ENCODE measurements at regions not wholly inside any gene's neighbourhood (a gene's known extent, or its start where the extent isn't known, plus 50 kb on each side); places are given as distances from the start of the nearest gene placed in this dataset.

DNA sequence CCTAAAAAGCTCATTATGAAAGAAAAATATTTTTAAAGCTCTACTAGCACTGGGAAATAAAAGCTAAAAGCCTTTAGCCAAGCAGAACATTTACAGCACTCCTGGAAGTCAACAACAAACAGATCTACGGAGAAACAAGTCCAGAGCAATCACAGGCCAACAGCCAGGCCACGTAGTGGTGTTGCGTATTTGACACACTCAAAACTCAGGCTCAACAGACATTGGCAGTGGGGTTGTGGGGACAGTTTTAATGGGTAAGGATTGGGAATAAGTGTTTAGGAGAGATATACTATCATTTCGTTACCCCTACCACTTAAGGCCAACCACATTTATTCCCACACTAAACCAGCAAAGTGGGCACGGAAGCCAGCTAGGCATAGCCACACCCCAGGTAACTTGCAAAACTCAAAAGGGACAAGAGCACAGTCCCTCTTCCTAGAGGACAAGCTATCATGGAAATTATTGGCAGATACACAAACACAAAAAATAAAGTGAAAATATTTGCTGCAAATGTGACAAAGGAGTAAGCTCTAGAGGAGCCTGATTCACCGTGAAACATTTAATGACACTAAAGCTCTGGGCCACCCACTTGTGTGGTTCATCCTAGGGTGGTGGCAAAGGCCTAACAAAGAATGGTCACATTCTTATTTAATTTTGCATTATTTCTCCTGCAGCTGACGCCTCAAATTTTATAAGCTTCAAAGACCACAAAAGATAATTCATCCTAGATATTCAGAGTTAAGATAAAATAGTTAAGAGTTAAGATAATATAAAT lies 498.2 kb downstream of the TNS3 start:
- no peak for ATAC-seq
- H3K27ac ChIP-seq (ENCODE audit: low read depth), result no peak overlapping the region
- H3K9me2 ChIP-seq (ENCODE audit: insufficient read depth), result peaks cover 9% of the 10 kb centered on the region; the same call in 1 of the 2 replicates
- no peak overlapping the region for H3K27ac Mint-ChIP-seq
- no peak overlapping the region for H3K4me3 ChIP-seq
- no peak overlapping the region for H3K4me3 Mint-ChIP-seq
- H4K20me1 ChIP-seq (replicated peaks; ENCODE audit: insufficient read depth), result no peaks in the 10 kb centered on the region
- DNase-seq (ENCODE audit: low spot score), result no peak
- H3F3A ChIP-seq (replicated peaks; ENCODE audit: low read depth), result no peaks in the 10 kb centered on the region
- H3K79me2 ChIP-seq (replicated peaks; ENCODE audit: insufficient read depth), result no peaks in the 10 kb centered on the region
- H3K4me1 ChIP-seq (ENCODE audit: insufficient read depth), result no peaks in the 10 kb centered on the region
- H3K27me3 ChIP-seq (ENCODE audit: insufficient read depth), result no peaks in the 10 kb centered on the region
- no peak overlapping the region for H3K4me2 ChIP-seq
- TF ChIP-seq CREB1 (CRISPR knock-in tag; IDR thresholded peaks at IDR 0.05; ENCODE audit: low read depth) (no peak), STAT1 (IDR thresholded peaks at IDR 0.05; ENCODE audit: unreplicated experiment) (no peak), POLR2AphosphoS5 (IDR thresholded peaks at IDR 0.05; ENCODE audit: low read depth) (no peak), ZNF114 (CRISPR knock-in tag; IDR thresholded peaks at IDR 0.05) (no peak), EZH2phosphoT487 (IDR thresholded peaks at IDR 0.05; ENCODE audit: unreplicated experiment) (no peak), CTCF (conservative IDR thresholded peaks at IDR 0.05; ENCODE audit: low read depth in 2 of 2) (no peak), EZH2 (IDR thresholded peaks at IDR 0.05; ENCODE audit: low read depth, unreplicated experiment) (no peak), ZNF331 (CRISPR knock-in tag; IDR thresholded peaks at IDR 0.05; ENCODE audit: low read depth) (no peak)
- TF ChIP-seq, protein P1, sequence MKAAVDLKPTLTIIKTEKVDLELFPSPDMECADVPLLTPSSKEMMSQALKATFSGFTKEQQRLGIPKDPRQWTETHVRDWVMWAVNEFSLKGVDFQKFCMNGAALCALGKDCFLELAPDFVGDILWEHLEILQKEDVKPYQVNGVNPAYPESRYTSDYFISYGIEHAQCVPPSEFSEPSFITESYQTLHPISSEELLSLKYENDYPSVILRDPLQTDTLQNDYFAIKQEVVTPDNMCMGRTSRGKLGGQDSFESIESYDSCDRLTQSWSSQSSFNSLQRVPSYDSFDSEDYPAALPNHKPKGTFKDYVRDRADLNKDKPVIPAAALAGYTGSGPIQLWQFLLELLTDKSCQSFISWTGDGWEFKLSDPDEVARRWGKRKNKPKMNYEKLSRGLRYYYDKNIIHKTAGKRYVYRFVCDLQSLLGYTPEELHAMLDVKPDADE (IDR thresholded peaks at IDR 0.05), result no peak
- TF ChIP-seq, protein P2, sequence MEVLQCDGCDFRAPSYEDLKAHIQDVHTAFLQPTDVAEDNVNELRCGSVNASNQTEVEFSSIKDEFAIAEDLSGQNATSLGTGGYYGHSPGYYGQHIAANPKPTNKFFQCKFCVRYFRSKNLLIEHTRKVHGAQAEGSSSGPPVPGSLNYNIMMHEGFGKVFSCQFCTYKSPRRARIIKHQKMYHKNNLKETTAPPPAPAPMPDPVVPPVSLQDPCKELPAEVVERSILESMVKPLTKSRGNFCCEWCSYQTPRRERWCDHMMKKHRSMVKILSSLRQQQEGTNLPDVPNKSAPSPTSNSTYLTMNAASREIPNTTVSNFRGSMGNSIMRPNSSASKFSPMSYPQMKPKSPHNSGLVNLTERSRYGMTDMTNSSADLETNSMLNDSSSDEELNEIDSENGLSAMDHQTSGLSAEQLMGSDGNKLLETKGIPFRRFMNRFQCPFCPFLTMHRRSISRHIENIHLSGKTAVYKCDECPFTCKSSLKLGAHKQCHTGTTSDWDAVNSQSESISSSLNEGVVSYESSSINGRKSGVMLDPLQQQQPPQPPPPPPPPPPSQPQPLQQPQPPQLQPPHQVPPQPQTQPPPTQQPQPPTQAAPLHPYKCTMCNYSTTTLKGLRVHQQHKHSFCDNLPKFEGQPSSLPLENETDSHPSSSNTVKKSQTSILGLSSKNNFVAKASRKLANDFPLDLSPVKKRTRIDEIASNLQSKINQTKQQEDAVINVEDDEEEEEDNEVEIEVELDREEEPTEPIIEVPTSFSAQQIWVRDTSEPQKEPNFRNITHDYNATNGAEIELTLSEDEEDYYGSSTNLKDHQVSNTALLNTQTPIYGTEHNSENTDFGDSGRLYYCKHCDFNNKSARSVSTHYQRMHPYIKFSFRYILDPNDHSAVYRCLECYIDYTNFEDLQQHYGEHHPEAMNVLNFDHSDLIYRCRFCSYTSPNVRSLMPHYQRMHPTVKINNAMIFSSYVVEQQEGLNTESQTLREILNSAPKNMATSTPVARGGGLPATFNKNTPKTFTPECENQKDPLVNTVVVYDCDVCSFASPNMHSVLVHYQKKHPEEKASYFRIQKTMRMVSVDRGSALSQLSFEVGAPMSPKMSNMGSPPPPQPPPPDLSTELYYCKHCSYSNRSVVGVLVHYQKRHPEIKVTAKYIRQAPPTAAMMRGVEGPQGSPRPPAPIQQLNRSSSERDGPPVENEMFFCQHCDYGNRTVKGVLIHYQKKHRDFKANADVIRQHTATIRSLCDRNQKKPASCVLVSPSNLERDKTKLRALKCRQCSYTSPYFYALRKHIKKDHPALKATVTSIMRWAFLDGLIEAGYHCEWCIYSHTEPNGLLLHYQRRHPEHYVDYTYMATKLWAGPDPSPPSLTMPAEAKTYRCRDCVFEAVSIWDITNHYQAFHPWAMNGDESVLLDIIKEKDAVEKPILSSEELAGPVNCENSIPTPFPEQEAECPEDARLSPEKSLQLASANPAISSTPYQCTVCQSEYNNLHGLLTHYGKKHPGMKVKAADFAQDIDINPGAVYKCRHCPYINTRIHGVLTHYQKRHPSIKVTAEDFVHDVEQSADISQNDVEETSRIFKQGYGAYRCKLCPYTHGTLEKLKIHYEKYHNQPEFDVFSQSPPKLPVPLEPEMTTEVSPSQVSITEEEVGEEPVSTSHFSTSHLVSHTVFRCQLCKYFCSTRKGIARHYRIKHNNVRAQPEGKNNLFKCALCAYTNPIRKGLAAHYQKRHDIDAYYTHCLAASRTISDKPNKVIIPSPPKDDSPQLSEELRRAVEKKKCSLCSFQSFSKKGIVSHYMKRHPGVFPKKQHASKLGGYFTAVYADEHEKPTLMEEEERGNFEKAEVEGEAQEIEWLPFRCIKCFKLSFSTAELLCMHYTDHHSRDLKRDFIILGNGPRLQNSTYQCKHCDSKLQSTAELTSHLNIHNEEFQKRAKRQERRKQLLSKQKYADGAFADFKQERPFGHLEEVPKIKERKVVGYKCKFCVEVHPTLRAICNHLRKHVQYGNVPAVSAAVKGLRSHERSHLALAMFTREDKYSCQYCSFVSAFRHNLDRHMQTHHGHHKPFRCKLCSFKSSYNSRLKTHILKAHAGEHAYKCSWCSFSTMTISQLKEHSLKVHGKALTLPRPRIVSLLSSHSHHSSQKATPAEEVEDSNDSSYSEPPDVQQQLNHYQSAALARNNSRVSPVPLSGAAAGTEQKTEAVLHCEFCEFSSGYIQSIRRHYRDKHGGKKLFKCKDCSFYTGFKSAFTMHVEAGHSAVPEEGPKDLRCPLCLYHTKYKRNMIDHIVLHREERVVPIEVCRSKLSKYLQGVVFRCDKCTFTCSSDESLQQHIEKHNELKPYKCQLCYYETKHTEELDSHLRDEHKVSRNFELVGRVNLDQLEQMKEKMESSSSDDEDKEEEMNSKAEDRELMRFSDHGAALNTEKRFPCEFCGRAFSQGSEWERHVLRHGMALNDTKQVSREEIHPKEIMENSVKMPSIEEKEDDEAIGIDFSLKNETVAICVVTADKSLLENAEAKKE (CRISPR knock-in tag; IDR thresholded peaks at IDR 0.05), result no peak
- TF ChIP-seq, protein P3, sequence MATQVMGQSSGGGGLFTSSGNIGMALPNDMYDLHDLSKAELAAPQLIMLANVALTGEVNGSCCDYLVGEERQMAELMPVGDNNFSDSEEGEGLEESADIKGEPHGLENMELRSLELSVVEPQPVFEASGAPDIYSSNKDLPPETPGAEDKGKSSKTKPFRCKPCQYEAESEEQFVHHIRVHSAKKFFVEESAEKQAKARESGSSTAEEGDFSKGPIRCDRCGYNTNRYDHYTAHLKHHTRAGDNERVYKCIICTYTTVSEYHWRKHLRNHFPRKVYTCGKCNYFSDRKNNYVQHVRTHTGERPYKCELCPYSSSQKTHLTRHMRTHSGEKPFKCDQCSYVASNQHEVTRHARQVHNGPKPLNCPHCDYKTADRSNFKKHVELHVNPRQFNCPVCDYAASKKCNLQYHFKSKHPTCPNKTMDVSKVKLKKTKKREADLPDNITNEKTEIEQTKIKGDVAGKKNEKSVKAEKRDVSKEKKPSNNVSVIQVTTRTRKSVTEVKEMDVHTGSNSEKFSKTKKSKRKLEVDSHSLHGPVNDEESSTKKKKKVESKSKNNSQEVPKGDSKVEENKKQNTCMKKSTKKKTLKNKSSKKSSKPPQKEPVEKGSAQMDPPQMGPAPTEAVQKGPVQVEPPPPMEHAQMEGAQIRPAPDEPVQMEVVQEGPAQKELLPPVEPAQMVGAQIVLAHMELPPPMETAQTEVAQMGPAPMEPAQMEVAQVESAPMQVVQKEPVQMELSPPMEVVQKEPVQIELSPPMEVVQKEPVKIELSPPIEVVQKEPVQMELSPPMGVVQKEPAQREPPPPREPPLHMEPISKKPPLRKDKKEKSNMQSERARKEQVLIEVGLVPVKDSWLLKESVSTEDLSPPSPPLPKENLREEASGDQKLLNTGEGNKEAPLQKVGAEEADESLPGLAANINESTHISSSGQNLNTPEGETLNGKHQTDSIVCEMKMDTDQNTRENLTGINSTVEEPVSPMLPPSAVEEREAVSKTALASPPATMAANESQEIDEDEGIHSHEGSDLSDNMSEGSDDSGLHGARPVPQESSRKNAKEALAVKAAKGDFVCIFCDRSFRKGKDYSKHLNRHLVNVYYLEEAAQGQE (IDR thresholded peaks at IDR 0.05; ENCODE audit: unreplicated experiment), result no peak
- peaks cover 6% of the 10 kb centered on the region for H3K27me3 Mint-ChIP-seq (ENCODE audit: insufficient read depth, low read depth, poor library complexity)
- H3K9me3 Mint-ChIP-seq, result no peaks in the 10 kb centered on the region
- no peaks in the 10 kb centered on the region for H3K36me3 Mint-ChIP-seq (ENCODE audit: low read depth)
- H3K4me1 Mint-ChIP-seq, result no peaks in the 10 kb centered on the region
- H3K36me3 ChIP-seq (ENCODE audit: insufficient read depth), result no peaks in the 10 kb centered on the region
- H2AFZ ChIP-seq, result no peak overlapping the region
